GM12873 (cell line): ENCODE measurements at regions not wholly inside any gene's neighbourhood (a gene's known extent, or its start where the extent isn't known, plus 50 kb on each side); places are given as distances from the start of the nearest gene placed in this dataset.

Source experiments
- CTCF ChIP-seq: IDR thresholded peaks from 2 replicates; pipeline ENCODE4 v1.5.1; 2012; ENCODE audit warnings: low read depth, mild to moderate bottlenecking, moderate library complexity, low read length, control low read depth; ENCODE audit not compliant: insufficient read depth; ENCODE audit errors: missing control alignments

GRCh38 chr9:79341561-79341960 is 230.2 kb upstream of the TLE4 start:
- no peak for TF ChIP-seq CTCF

GRCh38 chr9:79346350-79347020 is 225.3 kb upstream of the TLE4 start:
- no peak for TF ChIP-seq CTCF

GRCh38 chr9:79352322-79352721 is 219.4 kb upstream of the TLE4 start:
- no peak for TF ChIP-seq CTCF

GRCh38 chr9:79353856-79354520 is 217.8 kb upstream of the TLE4 start:
- TF ChIP-seq CTCF: no peak

- no peak for TF ChIP-seq CTCF
Observed at GRCh38 chr9:79357194-79357593, 214.6 kb upstream of the TLE4 start.

- no peak for TF ChIP-seq CTCF
Observed at GRCh38 chr9:79357616-79358015, 214.1 kb upstream of the TLE4 start.

- no peak for TF ChIP-seq CTCF
Observed at GRCh38 chr9:79360387-79361347, 211.1 kb upstream of the TLE4 start.
